HG02973 (cell line): ENCODE measurements at regions not wholly inside any gene's neighbourhood (a gene's known extent, or its start where the extent isn't known, plus 50 kb on each side); places are given as distances from the start of the nearest gene placed in this dataset.

Source experiments
- ATAC-seq: cut with Tn5 transposase; IDR thresholded peaks from one replicate; pipeline ENCODE4 v1.9.1; 2021; ENCODE audit warnings: moderate library complexity; ENCODE audit not compliant: unreplicated experiment

DNA sequence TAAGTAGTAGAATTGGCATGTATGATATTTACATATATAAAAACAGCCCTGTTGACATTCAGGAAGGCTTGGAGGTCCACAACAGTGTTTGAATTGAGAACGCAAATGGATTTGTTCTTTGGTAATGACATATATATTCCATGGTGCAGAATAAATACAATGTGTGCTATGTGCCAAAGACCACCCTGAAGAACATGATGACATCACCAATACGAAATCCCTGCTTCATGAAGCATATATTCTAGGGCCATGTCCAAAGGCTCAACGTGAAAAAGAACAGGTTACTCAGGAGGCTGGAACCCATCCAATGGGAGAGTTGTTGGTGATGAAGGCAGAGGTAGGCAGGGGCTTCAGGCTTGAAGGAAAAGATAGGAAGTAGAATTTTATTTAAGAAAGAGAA lies 423.9 kb upstream of the MAF start:
- no peak for ATAC-seq

DNA sequence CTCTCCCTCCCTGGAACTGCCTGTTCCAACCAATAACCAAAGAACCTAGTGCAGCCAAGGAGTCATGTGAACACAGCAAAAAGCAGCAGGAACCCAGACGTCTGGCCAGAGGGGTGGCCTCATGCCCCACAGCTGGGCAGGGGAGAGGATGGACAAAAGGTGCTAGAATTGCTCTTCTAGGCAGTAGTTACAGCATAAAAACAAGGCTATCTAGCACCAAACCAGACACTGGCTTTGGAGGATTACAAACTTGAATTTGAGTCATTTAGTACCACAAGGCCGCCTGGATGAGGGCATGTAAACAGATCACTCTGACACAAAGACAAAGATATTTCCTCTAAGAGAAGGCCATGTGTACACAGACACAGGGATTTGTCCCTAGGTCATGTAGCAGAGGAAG lies 423.3 kb upstream of the MAF start:
- ATAC-seq, result no peak

DNA sequence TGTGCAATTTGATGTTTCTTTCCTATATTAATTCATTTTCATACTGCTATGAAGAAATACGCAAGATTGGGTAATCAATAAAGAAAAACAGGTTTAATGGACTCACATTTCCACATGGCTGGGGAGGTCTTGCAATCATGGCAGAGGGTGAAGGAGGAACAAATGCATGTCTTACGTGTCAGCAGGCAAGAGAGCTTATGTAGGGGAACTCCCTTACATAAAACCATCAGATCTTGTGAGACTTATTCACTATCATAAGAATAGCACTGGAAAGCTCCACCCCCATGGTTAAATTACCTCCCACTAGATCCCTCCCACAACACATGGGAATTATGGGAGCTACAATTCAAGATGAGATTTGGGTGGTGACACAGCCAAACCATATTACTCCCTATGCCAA lies 418.9 kb upstream of the MAF start:
- no peak for ATAC-seq

DNA sequence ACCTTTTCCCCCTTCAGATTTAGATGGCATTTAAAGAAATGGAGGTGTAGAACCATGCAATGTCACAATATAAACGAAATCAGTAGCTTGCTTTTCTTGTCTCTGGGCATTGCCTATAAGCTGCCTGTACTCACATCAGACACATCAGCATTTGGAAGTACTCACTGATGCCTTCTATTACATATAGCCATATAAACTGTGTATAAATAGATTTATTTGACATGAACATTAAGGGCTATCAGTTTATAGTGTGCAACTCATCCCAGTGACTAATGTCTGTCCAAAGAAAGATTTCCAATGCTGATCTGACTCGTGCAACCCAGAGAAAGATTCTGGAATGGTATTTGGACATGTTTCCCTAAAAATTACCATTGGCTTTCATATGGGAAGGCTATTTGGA lies 417.9 kb upstream of the MAF start:
- ATAC-seq, result no peak

DNA sequence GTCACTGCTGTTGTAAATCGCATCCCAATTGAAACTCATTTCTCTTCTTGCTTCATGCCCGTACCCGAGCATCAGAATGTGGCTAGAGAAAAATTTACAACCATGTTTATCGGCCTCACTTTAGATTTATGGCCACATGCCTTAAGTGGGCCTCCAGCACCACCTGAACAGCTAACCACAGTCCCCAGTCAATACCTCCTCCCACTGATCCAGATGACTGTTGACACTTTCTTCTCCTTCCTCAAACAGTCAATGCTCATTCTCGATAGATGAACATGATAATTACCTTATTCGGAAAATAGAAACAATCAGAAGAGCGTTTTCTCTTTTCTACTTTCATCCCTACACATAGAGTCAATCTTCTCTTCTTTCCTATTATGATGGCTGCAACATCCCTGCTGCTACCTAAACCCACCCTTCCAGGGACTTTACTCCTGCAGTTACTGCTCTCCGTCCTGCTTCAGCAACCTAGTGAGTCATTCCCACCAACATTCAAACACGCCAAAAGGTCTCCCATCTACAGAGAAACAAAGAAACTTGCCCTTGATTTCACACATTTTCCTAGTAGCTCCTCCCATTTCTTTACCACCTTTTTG lies 416.3 kb upstream of the MAF start:
- ATAC-seq, result no peak

DNA sequence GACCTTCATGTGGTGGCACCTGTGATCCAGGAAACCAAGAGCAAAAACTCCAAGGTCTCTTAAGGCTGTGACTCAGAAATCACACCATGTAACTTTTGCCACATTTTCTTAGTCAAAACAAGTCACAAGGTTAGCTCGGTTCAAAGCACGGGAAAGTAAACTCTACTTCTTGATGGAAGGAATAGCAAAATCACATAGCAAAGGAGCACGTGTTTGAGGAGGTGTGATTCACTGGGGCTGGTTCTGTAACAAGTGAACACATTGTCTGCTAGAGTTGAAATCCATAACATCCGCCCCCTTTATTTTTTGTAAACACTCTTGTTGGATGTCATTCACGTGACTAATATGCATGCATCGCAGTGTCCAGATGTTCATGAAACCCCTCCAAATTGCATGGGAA lies 415.0 kb upstream of the MAF start:
- no peak for ATAC-seq

DNA sequence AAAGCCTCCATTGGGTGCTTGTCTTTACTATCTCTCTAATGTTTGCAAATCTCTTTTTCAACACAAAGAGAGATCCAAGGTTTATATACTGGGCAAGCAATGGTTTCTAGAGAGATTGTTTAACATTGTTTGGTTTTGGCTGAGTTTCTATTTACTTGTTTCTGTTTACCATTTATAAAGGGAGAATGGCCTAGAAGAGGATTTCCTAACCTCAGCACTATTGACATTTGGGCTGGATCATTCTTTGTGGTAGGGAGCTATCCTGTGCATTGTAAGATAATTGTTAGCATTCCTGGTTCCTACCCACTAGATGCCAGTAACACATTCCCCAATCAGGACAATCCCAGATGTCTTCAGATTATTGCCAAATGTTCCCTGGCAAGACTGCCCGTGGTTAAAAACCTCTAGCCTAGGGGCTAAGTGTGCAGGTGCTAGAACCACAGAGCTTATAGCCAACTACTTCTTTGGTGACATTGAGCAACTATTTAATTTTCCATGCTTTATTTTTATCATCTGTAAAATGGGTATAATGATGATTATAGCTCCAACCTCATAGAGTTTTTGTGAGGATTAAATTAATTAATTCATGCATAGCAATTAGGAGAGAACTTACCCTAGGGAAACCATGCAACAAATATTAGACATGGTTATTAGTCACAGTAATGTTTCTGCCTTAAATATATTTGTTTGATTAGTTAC lies 413.9 kb upstream of the MAF start:
- no peak for ATAC-seq

DNA sequence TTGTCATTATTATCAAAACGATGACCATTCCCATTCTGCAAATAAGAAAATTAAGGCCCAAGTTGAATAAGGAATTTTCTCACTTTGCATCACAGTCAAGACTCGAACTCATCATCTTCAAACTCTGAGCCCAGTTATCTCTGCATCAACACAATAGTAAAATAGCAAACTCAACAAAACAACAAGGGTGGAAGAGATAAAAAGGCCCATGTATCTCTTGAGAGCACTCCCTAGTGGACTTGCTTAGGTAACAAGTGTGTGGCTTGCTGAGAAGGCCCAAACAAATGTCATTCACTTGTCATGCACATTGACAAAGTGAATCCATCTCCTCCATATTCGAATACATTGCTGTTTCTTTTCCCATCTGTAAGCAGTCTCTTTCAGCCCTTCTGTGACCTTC lies 412.0 kb upstream of the MAF start:
- ATAC-seq, result no peak

DNA sequence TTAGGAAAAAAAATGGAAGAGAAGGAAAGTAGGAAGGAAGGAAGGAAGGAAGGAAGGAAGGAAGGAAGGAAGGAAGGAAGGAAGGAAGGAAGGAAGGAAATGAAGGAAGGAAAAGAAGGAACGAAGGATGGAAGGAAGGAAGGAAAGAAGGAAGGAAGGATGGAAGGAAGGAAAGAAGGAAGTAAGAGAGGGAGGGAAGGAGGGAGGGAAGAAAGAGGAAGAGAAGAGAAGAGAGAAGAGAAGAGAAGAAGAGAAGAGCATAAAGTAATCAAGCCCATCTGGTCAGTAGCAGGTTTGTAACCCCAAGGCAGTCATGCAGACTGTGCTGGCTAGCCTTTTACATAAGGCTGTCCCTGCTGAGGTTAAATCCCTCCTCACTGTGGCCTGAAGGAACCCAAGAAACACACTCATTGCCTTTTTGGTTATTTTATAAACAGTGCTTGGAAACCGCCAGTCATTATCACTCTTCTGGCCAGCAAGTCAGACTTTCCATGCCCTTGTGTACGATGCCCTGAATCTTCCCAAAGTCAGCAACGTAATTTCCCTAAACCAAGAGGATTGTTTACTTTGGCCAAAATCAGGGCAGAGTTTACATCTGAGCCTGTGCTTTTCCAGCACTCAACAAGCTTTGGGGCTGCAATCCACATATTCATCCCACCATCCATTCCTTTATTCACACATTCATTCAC lies 409.6 kb upstream of the MAF start:
- ATAC-seq, result no peak

DNA sequence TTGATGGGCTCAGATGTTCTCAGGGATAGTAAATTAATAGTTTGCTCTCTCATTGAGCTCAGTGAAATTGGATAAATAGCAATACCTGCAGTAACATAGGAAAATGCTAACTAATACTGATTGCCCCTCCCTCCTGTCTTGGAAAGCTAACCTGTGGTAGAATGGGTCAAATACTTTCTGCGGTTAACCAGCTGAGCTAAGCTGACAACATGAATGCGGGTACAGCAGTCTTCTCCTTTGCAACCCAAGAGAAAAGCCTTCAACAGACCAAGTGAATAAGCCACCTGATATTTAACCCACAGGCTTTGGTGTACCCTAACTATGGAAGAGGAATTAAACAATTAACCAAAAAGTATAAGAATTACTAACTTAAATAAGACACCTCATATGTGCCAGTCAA lies 408.3 kb upstream of the MAF start:
- ATAC-seq, result no peak

DNA sequence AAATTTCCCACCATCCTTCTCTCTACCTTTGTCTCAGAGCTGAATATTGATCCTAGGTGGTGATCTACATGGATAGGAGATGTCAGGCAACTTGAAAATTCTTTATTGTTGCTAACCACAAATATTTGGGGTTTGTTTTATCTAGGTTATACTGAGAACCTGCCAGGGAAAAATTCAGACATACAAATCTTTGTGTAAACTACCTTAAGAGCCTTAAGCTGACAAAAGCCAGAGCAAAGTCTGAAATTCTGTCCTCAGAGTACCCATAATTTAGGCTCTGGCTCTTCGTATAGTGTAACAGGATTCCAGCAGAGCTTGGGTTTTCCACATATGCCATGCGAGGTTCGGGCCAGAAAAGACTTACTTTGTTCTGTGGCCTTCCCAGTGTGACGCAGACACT lies 406.7 kb upstream of the MAF start:
- no peak for ATAC-seq

DNA sequence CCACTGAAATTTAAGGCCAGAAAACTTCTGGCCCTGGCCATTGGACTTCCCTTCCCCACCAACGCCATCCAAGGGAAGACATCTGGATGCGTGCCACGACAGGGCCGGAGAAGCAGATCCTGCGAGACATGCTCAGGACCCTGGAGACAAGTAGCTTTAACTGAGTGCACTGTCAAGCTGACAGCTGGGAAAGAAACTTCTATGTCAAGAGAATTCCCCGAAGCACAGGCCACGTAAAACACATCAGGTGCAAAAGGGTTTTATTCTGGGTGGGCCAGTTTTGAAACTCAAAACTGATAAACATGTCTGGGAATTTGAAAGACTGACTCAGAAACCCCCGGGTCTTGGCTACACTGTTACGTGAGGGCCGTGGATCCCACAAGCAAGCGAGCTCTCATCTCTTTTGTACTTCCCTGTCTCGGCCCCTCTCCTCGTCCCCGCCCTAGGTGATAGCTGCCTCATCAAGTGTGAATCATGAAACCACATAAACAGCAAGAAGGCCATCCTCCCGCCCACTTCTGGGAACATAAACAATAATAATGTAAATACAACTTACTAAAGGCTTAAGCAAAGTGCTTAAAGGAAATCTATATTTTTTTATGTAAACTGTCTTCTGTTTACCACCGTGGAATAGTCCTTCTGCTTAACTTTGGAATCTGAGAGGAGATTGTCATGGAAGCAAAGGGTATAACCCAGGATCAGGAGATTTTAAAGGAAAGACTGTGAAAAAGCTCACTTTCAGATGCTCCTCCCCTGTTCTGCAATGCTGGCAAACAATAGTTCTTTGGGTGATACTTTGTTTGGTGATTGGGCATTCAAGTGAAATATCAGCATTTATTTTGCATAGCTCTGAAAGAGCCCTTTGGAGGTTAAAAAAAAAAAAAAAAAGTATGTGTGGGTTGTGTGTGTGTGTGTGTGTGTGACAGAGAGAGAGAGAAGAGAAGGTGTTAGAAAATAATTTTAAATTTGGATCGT lies 406.0 kb upstream of the MAF start:
- no peak for ATAC-seq

DNA sequence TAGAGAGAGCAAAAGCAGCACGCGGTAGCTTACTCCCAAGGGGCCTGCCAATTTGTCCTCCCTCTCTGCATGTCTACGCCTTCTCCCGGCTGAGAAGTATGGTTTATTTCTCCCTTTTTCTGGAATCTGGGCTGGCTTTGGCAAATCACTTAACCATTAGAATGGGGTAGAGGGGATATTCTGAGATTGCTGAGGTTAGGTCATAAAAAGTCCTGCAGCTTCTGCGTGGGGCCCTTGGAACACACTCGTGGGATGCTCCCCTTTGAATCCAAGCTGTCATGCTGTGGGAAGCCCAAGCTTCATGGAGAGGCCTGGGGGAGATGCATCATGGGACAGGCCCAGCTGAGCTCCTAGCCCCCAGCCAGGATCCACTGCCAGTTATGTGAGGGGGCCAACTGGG lies 403.6 kb upstream of the MAF start:
- no peak for ATAC-seq

DNA sequence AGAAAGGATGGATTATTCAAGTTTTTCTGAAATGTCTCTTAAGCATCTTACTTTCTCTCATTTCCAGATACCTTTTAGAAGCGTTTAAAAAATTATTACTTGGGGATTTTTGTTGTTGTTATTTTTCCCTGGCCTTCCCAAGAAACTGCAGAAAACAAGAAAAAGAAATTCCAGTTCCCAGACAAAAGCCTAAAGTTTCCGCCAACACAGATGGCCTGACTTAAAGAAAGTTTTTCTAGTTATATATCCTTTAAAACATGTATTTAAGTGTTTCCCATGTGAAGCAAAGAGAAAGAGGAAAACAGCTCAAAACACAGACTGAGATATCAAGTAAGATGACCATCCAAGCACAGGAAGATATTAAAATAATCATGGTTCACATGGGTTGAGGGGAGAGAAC lies 401.7 kb upstream of the MAF start:
- no peak for ATAC-seq

DNA sequence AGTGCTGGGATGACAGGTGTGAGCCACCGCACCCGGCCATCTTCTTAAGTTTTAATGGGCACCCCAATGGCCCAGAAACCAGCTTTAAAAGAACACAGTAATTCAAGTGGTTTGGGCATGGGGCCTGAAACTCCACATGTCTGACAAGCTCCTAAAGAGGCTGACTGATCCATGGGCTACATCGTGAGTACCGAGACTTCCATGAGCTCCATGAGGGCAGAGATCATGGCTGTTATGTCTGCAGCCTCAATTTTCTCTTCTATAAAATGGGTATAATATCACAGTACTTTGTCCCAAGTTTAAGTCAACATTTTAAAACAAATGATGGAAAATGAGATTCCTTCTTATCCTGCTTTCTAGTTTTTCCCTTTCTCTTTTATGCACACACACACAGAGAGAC lies 397.6 kb upstream of the MAF start:
- no peak for ATAC-seq

DNA sequence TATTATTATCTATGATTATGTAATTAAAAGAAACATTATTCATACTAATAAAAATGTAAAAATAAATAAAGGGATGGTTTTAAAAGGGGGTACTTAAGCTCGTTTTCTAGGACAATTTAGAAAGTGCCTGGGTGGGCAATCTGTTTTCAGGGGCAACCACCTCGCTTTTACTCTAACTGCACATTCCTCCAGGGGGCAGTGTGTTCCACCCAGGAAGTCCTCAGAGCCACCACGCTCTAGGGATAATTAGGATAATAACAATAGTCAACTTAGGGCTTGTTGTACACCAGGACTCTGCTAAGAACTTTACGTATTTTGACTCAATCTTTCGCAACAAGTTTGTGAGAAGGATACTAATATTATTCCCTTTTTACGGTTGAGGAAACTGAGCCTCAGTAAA lies 396.7 kb upstream of the MAF start:
- no peak for ATAC-seq

DNA sequence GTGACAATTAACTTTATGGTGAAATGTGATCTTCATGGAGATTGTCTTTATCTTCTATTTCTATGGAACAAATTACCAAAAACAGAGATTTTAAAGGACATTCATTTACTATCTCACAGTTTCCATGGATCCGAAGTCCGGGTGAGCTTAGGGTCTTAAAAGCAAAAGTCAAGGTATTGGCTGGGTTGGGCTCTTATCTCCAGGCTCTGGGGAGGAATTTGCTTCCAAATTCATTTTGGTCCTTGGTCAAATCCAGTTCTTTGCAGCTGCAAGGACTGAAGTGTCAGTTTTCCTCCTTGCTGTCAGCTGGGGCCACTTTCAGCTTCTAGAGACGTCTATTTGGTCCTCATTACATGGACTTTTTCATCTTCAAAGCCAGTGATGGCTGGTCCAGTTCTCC lies 395.8 kb upstream of the MAF start:
- ATAC-seq, result no peak

DNA sequence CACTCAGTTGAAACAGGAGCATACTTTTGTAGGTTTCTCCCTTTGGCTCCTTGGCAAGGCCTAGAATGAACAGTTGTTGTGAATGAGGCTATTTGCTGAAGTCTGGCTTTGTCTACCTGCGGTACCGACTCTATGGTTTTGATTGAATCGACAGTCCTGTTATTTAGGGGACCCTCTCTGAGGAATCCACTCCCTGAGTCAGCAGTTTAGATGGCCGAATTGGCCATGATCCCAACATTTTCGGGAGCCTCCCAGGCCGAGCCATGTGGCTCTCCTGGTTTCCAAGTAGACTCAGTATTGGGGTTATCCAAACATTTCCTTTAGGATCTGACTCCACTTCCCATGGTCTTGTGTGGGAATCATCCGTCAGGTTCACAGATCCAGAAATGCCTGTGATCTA lies 394.8 kb upstream of the MAF start:
- no peak for ATAC-seq

DNA sequence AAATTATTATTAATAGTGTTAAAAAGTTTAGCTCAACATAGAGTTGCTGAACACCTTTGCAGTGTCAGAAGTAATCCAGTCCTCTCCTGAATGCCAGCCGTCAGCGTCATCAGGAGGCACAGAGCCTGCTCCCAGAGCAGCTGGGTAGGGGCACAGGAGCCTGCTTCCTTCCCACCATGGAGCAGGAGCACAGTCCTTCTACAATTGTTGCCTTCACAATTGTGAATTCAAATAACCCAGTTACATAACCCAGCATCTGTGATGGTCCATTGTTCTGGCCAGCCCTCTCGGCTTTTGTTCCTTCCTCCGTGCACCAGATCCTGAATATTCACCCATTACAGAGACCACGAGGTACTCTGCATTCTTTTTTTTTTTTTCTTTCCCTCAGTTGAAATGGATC lies 393.9 kb upstream of the MAF start:
- ATAC-seq, result no peak

DNA sequence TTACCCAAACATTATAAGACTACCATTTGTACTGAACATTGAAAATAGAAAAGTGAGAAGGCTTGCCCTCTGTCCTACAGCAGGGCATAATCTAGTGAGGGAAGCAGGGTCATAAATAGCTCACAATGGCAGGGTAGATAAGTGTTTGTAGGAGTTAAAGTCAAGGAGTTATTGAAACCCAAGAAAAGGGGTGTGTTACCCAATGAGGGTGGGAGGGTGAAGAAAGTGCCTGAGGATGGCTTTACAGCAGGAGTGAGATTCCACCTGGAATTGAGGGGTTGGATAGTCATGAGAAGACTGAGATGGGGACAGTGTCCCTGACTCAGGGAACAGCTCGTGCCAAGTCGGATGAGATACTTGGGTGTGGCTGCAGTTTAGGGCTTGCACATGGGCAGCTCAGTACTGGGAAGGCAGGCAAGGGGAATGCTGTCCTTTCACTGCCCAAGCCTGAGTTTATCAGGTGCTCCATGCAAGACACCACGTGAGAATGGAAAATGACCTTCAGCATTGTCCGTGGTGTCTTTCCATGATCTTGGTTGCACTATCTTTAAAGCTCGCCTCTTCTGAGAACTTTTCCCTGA lies 393.2 kb upstream of the MAF start:
- no peak for ATAC-seq

DNA sequence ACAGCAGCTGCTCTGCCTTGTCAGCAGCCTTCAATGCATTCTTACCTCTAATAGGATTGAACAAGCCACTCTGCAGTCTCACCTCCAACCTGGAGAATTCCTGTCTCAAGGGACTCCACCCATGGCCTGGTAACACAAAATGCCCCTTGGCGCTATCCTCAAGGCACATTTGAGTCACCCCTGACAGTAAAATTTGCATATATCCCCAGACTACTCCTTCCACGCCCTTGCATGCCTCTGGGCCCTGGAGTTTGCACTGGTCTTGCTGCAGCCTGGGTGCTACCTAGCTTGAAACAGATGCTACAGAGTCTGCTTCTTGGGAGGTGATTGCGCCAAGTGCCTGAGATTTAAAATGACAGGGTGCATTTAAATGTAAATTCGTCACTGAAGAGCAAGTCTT lies 391.4 kb upstream of the MAF start:
- no peak for ATAC-seq
